ENCODE measurements at regions not wholly inside any gene's neighbourhood (a gene's known extent, or its start where the extent isn't known, plus 50 kb on each side); places are given as distances from the start of the nearest gene placed in this dataset.

DNA sequence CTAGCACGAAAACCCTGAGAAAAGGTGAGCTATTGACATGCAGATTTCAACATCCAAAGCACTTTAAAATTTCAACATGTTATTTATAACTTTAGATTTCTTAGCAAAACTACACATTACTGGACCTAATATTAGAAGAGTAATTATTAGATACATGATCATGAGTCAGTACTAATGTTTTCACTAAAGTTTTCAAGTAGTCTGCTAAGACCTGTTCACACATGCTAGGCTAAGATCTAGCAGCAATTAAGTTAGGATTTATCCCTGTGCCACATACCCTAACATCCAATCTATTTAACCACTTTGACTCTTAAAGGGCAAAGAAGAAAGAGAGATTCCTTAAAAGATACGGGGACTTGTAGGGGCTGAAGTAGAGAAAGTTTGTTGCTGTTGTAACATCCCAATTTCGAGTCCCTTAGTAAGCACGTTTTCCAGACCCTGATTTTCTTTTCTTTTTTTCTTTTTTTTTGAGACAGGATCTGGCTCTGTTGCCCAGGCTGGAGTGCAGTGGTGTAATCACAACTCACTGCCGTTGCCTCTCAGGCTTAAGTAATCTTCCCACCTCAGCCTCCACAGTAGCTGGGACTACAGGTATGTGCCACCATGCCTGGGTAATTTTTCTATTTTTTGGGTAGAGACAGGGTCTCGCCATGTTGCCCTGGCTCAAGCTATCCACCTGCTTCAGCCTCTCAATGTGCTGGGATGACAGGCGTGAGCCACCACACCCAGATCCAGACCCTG is 102.5 kb upstream of the ATF7IP start:
- TF ChIP-seq YY1 (IDR thresholded peaks at IDR 0.05; ENCODE audit: low read depth) (no peak), FOXM1 (IDR thresholded peaks at IDR 0.05; ENCODE audit: borderline replicate concordance, low read depth) (no peak), CEBPB (IDR thresholded peaks at IDR 0.05) (no peak), EP300 (IDR thresholded peaks at IDR 0.05; ENCODE audit: borderline replicate concordance) (no peak), TAF1 (IDR thresholded peaks at IDR 0.05; ENCODE audit: low read depth) (no peak), RAD21 (IDR thresholded peaks at IDR 0.05; ENCODE audit: low read depth) (no peak), ZBTB7A (IDR thresholded peaks at IDR 0.05; ENCODE audit: low read depth) (no peak), TEAD4 (IDR thresholded peaks at IDR 0.05) (no peak), TCF12 (IDR thresholded peaks at IDR 0.05; ENCODE audit: low read depth) (no peak), EGR1 (IDR thresholded peaks at IDR 0.05) (no peak), CREB1 (IDR thresholded peaks at IDR 0.05; ENCODE audit: low read depth) (no peak)
- TF ChIP-seq, protein P1, sequence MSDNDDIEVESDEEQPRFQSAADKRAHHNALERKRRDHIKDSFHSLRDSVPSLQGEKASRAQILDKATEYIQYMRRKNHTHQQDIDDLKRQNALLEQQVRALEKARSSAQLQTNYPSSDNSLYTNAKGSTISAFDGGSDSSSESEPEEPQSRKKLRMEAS (IDR thresholded peaks at IDR 0.05): no peak
- TF ChIP-seq, protein P2, sequence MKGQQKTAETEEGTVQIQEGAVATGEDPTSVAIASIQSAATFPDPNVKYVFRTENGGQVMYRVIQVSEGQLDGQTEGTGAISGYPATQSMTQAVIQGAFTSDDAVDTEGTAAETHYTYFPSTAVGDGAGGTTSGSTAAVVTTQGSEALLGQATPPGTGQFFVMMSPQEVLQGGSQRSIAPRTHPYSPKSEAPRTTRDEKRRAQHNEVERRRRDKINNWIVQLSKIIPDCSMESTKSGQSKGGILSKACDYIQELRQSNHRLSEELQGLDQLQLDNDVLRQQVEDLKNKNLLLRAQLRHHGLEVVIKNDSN (IDR thresholded peaks at IDR 0.05): no peak
- TF ChIP-seq, protein P3, sequence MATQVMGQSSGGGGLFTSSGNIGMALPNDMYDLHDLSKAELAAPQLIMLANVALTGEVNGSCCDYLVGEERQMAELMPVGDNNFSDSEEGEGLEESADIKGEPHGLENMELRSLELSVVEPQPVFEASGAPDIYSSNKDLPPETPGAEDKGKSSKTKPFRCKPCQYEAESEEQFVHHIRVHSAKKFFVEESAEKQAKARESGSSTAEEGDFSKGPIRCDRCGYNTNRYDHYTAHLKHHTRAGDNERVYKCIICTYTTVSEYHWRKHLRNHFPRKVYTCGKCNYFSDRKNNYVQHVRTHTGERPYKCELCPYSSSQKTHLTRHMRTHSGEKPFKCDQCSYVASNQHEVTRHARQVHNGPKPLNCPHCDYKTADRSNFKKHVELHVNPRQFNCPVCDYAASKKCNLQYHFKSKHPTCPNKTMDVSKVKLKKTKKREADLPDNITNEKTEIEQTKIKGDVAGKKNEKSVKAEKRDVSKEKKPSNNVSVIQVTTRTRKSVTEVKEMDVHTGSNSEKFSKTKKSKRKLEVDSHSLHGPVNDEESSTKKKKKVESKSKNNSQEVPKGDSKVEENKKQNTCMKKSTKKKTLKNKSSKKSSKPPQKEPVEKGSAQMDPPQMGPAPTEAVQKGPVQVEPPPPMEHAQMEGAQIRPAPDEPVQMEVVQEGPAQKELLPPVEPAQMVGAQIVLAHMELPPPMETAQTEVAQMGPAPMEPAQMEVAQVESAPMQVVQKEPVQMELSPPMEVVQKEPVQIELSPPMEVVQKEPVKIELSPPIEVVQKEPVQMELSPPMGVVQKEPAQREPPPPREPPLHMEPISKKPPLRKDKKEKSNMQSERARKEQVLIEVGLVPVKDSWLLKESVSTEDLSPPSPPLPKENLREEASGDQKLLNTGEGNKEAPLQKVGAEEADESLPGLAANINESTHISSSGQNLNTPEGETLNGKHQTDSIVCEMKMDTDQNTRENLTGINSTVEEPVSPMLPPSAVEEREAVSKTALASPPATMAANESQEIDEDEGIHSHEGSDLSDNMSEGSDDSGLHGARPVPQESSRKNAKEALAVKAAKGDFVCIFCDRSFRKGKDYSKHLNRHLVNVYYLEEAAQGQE (IDR thresholded peaks at IDR 0.05; ENCODE audit: low read depth): no peak

Measured in Ishikawa (cell line).